ENCODE measurements at regions not wholly inside any gene's neighbourhood (a gene's known extent, or its start where the extent isn't known, plus 50 kb on each side); places are given as distances from the start of the nearest gene placed in this dataset.

DNA sequence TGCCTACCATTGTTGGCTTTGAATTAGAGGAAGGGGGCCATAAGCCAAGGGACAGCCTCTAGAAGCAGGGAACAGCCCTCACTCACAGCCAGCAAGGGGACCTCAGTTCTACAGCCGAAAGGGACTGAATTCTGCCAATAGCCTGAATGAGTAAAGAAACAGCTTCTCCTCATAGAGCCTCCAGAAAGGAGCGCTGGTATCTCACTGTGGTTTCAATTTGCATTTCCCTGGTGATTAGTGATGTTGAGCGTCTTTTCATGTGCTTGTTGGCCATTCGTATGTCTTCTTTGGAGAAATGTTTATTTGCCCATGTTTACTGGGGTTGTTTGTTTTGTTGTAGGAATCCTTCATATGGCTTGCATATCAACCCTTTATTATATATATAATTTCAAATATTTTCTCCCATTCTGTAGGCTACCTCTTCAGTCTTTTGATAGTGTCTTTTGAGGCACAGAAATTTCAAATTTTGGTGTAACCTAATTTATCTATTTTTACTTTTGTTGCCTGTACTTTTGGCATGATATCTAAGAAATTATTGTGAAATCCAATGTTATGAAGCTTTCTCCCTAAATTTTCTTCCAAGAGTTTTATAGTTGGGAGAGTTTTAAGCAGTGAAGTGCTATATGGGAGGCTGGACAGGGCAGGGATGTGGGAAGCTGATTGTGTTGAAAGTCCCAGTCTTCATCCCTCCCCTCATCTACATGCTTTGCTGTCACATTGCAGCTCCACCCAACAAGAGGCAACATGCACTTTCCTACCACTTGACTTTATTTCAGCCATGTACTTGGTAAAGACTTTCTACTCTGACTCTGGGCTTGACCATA, 57.1 kb upstream of the GPCPD1 start:
- TF ChIP-seq, protein P1, sequence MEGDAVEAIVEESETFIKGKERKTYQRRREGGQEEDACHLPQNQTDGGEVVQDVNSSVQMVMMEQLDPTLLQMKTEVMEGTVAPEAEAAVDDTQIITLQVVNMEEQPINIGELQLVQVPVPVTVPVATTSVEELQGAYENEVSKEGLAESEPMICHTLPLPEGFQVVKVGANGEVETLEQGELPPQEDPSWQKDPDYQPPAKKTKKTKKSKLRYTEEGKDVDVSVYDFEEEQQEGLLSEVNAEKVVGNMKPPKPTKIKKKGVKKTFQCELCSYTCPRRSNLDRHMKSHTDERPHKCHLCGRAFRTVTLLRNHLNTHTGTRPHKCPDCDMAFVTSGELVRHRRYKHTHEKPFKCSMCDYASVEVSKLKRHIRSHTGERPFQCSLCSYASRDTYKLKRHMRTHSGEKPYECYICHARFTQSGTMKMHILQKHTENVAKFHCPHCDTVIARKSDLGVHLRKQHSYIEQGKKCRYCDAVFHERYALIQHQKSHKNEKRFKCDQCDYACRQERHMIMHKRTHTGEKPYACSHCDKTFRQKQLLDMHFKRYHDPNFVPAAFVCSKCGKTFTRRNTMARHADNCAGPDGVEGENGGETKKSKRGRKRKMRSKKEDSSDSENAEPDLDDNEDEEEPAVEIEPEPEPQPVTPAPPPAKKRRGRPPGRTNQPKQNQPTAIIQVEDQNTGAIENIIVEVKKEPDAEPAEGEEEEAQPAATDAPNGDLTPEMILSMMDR (IDR thresholded peaks at IDR 0.05; ENCODE audit: borderline replicate concordance, extremely low read depth, low read length, poor library complexity, severe bottlenecking) = no peak
- no peak for TF ChIP-seq EZH2 (IDR thresholded peaks at IDR 0.05; ENCODE audit: borderline replicate concordance, low read depth, low read length, severe bottlenecking)
